LHCN-M2 (cell line): ENCODE measurements at regions not wholly inside any gene's neighbourhood (a gene's known extent, or its start where the extent isn't known, plus 50 kb on each side); places are given as distances from the start of the nearest gene placed in this dataset.
A peak's percentile ranks its signal among the peaks of the same experiment; 100 is the strongest.
"Not testable (repeated sequence)": the region's sequence is repeated elsewhere in the genome, so short reads cannot be mapped to it uniquely, and the experiment has no call there.

ENCODE experiments used
- DNase-seq: peaks from one replicate; pipeline ENCODE4 v3.0.0-alpha.2; 2012; ENCODE audit warnings: low read depth

- DNase-seq = peak; percentile 75
Observed at GRCh38 chr7:81294897-81295515, 376.2 kb upstream of the SEMA3C start.

- no peak for DNase-seq
Observed at GRCh38 chr7:81293806-81294205, 375.0 kb upstream of the SEMA3C start.

GRCh38 chr7:81286754-81287153 is 367.9 kb upstream of the SEMA3C start:
- DNase-seq = not testable (repeated sequence)

GRCh38 chr7:81285142-81285871 is 366.5 kb upstream of the SEMA3C start:
- peak; percentile 94 for DNase-seq

- DNase-seq = peak; percentile 73
Observed at GRCh38 chr7:81284576-81284975, 365.7 kb upstream of the SEMA3C start.

GRCh38 chr7:81280531-81280930 is 361.7 kb upstream of the SEMA3C start:
- no peak for DNase-seq

GRCh38 chr7:81277691-81278090 is 358.8 kb upstream of the SEMA3C start:
- no peak for DNase-seq

GRCh38 chr7:81273601-81274397 is 354.9 kb upstream of the SEMA3C start:
- DNase-seq = no peak

GRCh38 chr7:81272176-81272575 is 353.3 kb upstream of the SEMA3C start:
- no peak for DNase-seq

- peak; percentile 76 for DNase-seq
Observed at GRCh38 chr7:81268551-81268950, 349.7 kb upstream of the SEMA3C start.

GRCh38 chr7:81267508-81267907 is 348.7 kb upstream of the SEMA3C start:
- DNase-seq = peak; percentile 53

GRCh38 chr7:81264116-81264515 is 345.3 kb upstream of the SEMA3C start:
- DNase-seq = peak; percentile 34

GRCh38 chr7:81260152-81260551 is 341.3 kb upstream of the SEMA3C start:
- peak; percentile 53 for DNase-seq

- DNase-seq = peak; percentile 41
Observed at GRCh38 chr7:81256991-81257390, 338.1 kb upstream of the SEMA3C start.

- peak; percentile 15 for DNase-seq
Observed at GRCh38 chr7:81248420-81248819, 329.6 kb upstream of the SEMA3C start.

GRCh38 chr7:81247364-81247763 is 328.5 kb upstream of the SEMA3C start:
- not testable (repeated sequence) for DNase-seq

- no peak for DNase-seq
Observed at GRCh38 chr7:81245353-81245752, 326.5 kb upstream of the SEMA3C start.

GRCh38 chr7:81244224-81244623 is 325.4 kb upstream of the SEMA3C start:
- DNase-seq = peak; percentile 26

GRCh38 chr7:81236560-81236959 is 317.7 kb upstream of the SEMA3C start:
- peak; percentile 42 for DNase-seq

- no peak for DNase-seq
Observed at GRCh38 chr7:81235997-81236396, 317.1 kb upstream of the SEMA3C start.

- peak; percentile 50 for DNase-seq
Observed at GRCh38 chr7:81234896-81235295, 316.0 kb upstream of the SEMA3C start.

GRCh38 chr7:81233208-81233940 is 314.5 kb upstream of the SEMA3C start:
- peak; percentile 42 for DNase-seq
